Stomach (tissue), 8 donors: ENCODE measurements at regions not wholly inside any gene's neighbourhood (a gene's known extent, or its start where the extent isn't known, plus 50 kb on each side); places are given as distances from the start of the nearest gene placed in this dataset.

Source experiments
- DNase-seq, 2 donors: peaks; one replicate each; pipeline versions ENCODE4 v3.0.0 to v3.0.0-alpha.2; 2013 to 2019
- H3K27ac ChIP-seq, 5 donors: fragments of 200-600 bp in 4 of 5; sonication (generic) in 4 of 5; one replicate each; pipeline ENCODE4 v1.5.1; 2013 to 2019; ENCODE audit warnings: mild to moderate bottlenecking in 1 of 5, moderate library complexity in 1 of 5
- H3K27me3 ChIP-seq, 3 donors: fragments of 200-600 bp; sonication (generic); one replicate each; pipeline ENCODE4 v1.5.1; 2017 to 2019; ENCODE audit warnings: mixed run types in 1 of 3
- H3K36me3 ChIP-seq, 4 donors: fragments of 200-600 bp; sonication (generic); 1 replicate in 3 of 4; 2 replicates in 1 of 4; pipeline ENCODE4 v1.5.1; 2016 to 2019
- H3K4me1 ChIP-seq, 4 donors: fragments of 200-600 bp; sonication (generic); one replicate each; pipeline ENCODE4 v1.5.1; 2016 to 2019
- H3K4me3 ChIP-seq, 4 donors: fragments of 200-600 bp; sonication (generic) in 3 of 4; one replicate each; pipeline ENCODE4 v1.5.1; 2016 to 2019; ENCODE audit warnings: mild to moderate bottlenecking in 1 of 4
- H3K9me3 ChIP-seq, 4 donors: fragments of 200-600 bp; sonication (generic); one replicate each; pipeline ENCODE4 v1.5.1; 2016 to 2019
- CTCF ChIP-seq, 7 experiments: fragments of 450-650 bp in 4 of 7; fragments of 200-600 bp in 3 of 7; sonication (generic) in 3 of 7; IDR thresholded peaks; one replicate each; pipeline ENCODE4 v1.5.1; 2016 to 2019; ENCODE audit warnings: antibody characterized with exemption in 7 of 7, control low read depth in 2 of 7, mild to moderate bottlenecking in 1 of 7
- EP300 ChIP-seq: sonication (generic); formaldehyde crosslinking; IDR thresholded peaks from one replicate; pipeline ENCODE4 v1.6.1; 2017; ENCODE audit warnings: antibody characterized with exemption
- POLR2A ChIP-seq, 4 donors: fragments of 450-650 bp; IDR thresholded peaks; one replicate each; pipeline ENCODE4 v1.6.1; 2016; ENCODE audit warnings: antibody characterized with exemption in 4 of 4, control low read depth in 2 of 4, mild to moderate bottlenecking in 1 of 4, moderate library complexity in 1 of 4
- POLR2AphosphoS5 ChIP-seq, 3 donors: sonication (generic); formaldehyde crosslinking; IDR thresholded peaks; one replicate each; pipeline ENCODE4 v1.6.1; 2016; ENCODE audit warnings: antibody characterized with exemption in 3 of 3
- WGBS, 5 donors: extraction: QIAGEN DNeasy Blood & Tissue Kit in 3 of 5; methylation state at CpG; one replicate each; pipeline versions ENCODE4 v1.1.5 to v1.1.7; 2013 to 2018; 5-methylcytosine and 5-hydroxymethylcytosine counted together
- intact Hi-C: fragments of 100-400 bp; cut with DNase I; formaldehyde crosslinking; loops from one replicate; pipeline ENCODE4 v1.15.1; 2023; ENCODE audit warnings: low total_unique reads
- donor health status: healthy with polysubstance abuse.
- donor health status: Bipolar disorder and iron deficiency.
- donor health status: healthy.

GRCh38 chr16:35730251-35730650 is 2270.8 kb downstream of the TP53TG3F start:
- DNase-seq: no peak
- Histone ChIP-seq H3K9me3 (peaks cover 0 to 100% (median 67%) of the 10 kb centered on the region in 4 donors), H3K36me3 (no peaks in the 10 kb centered on the region), H3K4me1 (no peaks in the 10 kb centered on the region), H3K4me3 (no peak overlapping the region), H3K27ac (no peak overlapping the region), H3K27me3 (no peaks in the 10 kb centered on the region)
- WGBS, 5 donors: 49 to 61% (median 53%) methylated on average over 5 of the region's 5 CpGs
- TF ChIP-seq CTCF (IDR thresholded peaks at IDR 0.05) (no peak), POLR2AphosphoS5 (IDR thresholded peaks at IDR 0.05) (no peak), EP300 (no peak), POLR2A (IDR thresholded peaks at IDR 0.05) (no peak)
- intact Hi-C loops: loop anchor here (10.0 kb wide), 1 partner anchor 65 kb away; no protein-coding TSS in a partner anchor

DNA sequence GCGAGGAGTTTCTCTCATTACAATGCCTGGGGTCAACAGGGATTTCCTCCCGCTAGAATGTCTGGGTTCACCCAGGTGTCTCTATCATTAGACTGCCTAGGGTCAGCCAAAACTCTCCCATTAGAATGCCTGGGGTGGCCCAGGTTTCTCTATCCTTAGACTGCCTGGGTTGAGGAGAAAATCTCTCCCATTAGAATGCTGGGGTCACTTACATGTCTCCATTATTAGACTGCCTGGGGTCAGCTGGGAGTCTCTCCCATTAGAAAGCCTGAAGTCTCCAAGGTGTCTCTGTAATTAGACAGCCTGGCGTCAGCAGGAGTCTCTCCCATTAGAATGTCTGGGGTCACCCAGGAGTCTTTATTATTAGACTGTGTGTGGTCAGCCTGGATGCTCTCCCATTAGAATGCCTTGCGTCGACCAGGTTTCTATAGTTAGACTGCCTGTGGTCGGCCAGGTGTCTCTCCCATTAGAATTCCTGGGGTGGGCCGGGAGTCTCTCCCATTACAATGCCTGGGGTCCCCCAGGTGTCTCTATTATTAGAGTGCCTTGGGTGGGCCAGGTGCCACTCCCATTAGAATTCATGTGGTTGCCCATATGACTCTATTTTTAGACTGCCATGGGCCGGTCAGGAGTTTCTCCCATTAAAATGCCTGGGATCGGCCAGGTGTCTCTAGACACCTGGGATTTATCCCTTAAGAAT is 2272.1 kb downstream of the TP53TG3F start:
- H3K27me3 ChIP-seq: no peaks in the 10 kb centered on the region
- intact Hi-C loops: loop anchor here (10.0 kb wide), 1 partner anchor 63 kb away; no protein-coding TSS in a partner anchor
- TF ChIP-seq CTCF (IDR thresholded peaks at IDR 0.05) (no peak), POLR2A (IDR thresholded peaks at IDR 0.05) (no peak), POLR2AphosphoS5 (IDR thresholded peaks at IDR 0.05) (no peak), EP300 (no peak)
- no peaks in the 10 kb centered on the region for H3K36me3 ChIP-seq
- H3K9me3 ChIP-seq: peaks cover 0 to 100% (median 65%) of the 10 kb centered on the region in 4 donors
- no peak for DNase-seq
- WGBS, 5 donors: 75 to 84% (median 80%) methylated on average over 9 of the region's 9 CpGs
- no peak overlapping the region for H3K27ac ChIP-seq
- no peaks in the 10 kb centered on the region for H3K4me1 ChIP-seq
- H3K4me3 ChIP-seq: no peak overlapping the region

GRCh38 chr16:35732046-35732810 is 2272.8 kb downstream of the TP53TG3F start:
- H3K4me1 ChIP-seq: no peaks in the 10 kb centered on the region
- no peak overlapping the region for H3K27ac ChIP-seq
- peaks cover 0 to 96% (median 62%) of the 10 kb centered on the region in 4 donors for H3K9me3 ChIP-seq
- TF ChIP-seq POLR2AphosphoS5 (IDR thresholded peaks at IDR 0.05): no peak
- no peak for TF ChIP-seq CTCF (IDR thresholded peaks at IDR 0.05)
- TF ChIP-seq POLR2A (IDR thresholded peaks at IDR 0.05): no peak
- no peak for TF ChIP-seq EP300
- no peak for DNase-seq
- H3K4me3 ChIP-seq: no peak overlapping the region
- H3K36me3 ChIP-seq: no peaks in the 10 kb centered on the region
- no peaks in the 10 kb centered on the region for H3K27me3 ChIP-seq
- intact Hi-C loops: loop anchor here (10.0 kb wide), 1 partner anchor 63 kb away; no protein-coding TSS in a partner anchor
- 66 to 74% (median 69%) methylated on average over 15 of the region's 15 CpGs for WGBS, 5 donors

DNA sequence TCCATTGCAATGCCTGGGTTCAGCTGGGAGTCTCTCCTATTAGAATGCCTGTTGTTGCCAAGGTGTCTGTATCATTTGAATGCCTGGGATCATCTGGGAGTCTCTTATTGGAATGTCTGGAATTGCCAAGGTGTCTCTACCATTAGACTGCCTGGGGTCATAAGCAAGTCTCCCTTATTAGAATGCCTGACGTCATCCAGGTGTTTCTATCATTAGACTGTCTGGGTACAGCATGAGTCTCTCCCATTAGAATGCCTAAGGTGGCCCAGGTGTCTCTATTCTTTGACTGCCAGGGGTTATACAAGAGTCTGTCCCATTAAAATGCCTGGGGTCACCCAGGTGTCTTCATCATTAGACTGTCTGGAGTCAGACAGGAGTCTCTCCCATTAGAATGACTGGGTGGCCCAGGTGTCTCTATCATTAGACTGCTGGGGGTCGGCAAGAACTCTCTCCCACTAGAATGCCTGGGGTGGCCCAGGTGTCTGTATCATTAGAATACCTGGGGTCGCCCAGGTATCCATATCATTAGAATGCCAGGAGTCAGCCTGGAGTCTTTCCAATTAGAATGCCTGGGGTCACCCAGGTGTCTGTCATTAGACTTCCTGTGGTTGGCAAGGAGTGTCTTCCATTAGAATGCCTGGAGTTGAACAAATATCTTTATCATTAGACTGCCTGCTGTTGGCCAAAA is 2274.0 kb downstream of the TP53TG3F start:
- H3K4me1 ChIP-seq: no peaks in the 10 kb centered on the region
- H3K9me3 ChIP-seq: peaks cover 0 to 84% (median 55%) of the 10 kb centered on the region in 4 donors
- TF ChIP-seq CTCF (IDR thresholded peaks at IDR 0.05) (no peak), EP300 (no peak), POLR2A (IDR thresholded peaks at IDR 0.05) (no peak), POLR2AphosphoS5 (IDR thresholded peaks at IDR 0.05) (no peak)
- no peaks in the 10 kb centered on the region for H3K27me3 ChIP-seq
- H3K4me3 ChIP-seq: no peak overlapping the region
- H3K27ac ChIP-seq: no peak overlapping the region
- no peak for DNase-seq
- intact Hi-C loops: loop anchor here (10.0 kb wide), 1 partner anchor 61 kb away; no protein-coding TSS in a partner anchor
- WGBS, 5 donors: 28 to 51% (median 30%) methylated on average over 2 to 3 of the region's 3 CpGs
- H3K36me3 ChIP-seq: no peaks in the 10 kb centered on the region
